Occipital lobe (tissue), 1 donor: ENCODE measurements at regions not wholly inside any gene's neighbourhood (a gene's known extent, or its start where the extent isn't known, plus 50 kb on each side); places are given as distances from the start of the nearest gene placed in this dataset.

Experiments
- DNase-seq: peaks from one replicate; lab custom pipeline; 2025; lab: John Stamatoyannopoulos, UW

DNA sequence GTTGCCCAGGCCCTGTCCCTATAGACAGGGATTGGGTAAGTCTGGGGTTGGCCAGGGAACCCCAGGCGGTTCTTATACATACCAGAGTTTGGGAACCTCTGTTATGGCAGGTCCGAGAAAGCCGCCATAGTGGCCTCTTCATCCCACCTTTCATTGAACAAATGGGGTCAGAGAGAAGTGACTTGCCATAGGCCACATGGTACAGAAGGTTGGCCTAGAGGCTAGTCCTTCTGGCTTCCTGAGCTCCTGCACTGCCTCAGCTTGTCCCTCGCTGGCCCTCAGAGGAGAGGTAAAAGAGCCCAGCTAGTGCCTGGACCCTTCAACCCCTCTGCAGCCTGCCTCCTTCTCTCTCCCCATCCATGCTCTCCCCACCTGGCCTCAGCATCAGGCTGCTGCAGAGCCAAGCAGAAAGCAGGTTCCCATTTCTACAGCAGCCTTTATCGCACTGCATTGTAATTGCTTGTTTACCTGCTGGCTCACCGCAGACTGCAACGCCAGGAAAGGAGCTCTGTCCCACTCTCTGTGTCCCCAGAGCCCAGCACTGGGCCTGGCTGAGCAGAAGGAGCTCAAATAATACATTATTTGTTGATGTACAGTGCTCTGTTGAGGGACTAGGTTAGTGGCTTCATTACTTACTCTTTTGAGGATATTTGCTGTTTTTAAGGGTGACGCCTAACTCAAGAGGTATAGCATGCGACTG, 103.6 kb downstream of the TRIM29 start:
- DNase-seq: no peak

DNA sequence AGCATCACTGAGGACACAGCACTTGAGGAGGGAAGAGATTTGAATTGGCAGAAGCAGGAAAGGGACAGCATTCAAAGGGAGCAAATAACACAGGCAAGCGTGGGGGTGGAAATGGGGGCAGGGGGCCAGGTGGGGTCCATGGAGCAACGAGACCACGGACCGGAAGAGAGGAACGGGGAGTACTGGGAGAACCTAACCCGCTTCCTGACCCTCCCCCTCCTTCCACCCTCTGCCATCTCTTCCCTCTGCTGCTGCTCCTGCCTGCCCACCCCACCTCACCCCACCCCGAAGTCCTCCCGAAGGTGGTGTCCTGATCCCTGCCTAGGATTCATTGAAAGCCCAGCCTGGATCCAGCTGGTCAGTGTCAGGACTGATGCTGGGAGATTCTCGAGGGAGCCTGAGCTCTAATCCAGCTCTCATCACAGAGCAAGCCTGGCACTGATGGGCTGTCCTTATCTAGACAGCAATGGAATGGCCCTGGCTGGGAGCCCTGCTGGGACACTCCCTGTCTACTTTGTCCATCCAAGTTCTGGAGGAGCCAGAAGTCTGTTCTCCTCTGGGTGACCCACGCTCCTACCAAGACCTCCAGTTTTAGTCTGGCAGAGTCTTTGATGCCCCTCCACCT, 105.0 kb downstream of the TRIM29 start:
- no peak for DNase-seq

DNA sequence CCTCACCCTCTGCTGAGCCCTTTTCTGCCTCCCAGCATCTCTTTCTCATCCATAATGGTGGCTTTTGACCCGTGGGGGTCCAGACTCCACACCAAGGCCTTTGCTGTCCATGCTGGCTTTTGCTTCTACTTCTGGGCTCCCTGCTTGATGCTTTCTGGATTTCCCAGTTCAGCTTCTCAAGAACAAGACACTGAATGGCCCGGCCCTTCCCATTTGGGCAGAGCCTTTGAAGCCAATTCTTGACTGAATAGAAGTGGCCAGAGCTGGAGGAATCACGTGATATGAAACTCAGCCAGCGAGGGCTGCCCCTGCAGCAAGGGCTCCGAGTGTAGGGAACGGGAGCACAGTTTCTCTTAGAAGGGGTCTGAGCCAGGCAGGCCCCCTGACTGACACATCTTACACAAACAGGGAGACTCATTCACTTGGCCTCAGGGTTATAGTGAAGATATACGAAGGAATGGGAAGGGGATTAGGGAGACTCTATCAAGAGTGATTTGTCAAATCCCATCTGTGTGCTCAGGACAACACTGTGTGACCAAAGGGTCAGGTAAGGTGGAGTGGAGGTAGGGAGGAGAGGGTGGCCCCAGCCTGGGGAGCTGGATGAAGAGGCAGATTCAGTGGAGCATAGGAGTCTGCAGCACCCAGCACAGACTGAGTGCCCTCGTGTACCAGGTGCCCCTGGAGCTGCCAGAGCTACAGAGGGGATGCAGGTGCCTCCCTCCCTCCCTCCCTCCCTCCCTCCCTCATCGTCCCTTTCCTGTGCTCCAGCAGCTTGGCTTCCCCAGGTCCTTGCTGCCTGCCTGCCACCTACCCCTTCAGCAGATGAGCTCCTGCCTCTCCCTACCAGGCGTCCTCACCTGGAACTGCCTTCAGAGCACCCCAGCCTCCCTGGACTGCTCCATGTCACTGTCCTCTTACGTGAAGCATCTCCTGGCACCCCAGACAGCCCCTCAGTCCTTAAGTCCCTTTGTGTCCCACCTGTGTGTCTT, 106.0 kb downstream of the TRIM29 start:
- no peak for DNase-seq

DNA sequence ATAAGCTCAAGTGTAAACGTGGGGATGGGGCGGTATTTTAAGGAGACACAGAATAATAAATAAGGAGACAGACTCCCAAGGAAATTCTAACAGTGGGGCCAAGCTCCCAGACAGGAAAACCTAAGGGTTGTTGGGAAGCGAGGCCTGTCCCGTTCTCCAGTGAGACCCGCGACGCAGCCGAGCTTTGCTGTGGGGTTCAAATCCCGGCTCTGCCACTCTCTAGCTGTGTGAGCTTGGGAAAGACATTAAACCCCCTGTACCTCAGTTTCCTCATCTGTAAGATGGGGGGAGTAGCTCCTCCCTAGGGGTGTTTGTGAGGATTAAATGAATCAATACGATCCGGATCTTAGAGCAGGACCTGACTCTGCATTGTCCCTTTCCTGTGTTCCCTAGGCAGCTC, 106.8 kb downstream of the TRIM29 start:
- DNase-seq: no peak

DNA sequence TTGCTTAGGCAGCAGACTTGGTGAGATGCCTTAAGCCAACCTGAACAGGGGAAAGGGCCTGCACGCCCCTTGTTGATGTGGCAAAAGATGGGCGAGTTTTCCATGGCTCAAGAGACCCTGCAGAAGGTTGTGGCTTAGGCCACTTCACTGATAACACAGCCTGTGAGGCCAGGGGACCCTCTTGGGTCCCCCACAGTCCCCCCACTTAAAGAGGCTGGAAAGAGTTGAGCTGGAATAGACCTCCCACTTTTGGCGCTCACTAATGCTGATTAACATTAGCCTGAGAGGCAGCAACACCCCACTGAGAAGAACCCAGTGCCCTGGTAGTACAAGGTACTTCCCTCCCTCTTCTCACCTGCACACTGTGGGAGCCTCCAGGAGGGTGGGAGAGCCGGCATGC, 107.5 kb downstream of the TRIM29 start:
- DNase-seq: no peak

DNA sequence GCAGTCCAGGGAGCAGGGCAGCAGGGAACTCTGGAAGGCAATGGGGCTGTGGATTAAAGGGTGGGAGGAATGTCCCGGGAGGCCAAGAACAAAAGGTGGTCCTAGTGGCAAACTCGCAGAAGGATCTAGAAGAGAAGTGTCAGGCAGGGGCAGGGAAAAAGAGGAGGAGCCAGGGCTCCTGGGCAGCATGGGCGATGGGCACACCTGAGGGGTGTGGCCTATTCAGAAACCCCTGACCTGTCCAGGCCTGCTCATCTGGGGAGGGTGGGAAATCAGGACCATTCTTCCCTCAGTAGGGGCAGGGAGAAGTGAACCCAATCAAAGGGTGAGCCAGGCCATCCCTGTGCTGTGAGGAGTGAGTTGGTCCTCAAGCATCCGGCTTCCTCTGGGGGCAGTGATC, 108.6 kb downstream of the TRIM29 start:
- DNase-seq: no peak

DNA sequence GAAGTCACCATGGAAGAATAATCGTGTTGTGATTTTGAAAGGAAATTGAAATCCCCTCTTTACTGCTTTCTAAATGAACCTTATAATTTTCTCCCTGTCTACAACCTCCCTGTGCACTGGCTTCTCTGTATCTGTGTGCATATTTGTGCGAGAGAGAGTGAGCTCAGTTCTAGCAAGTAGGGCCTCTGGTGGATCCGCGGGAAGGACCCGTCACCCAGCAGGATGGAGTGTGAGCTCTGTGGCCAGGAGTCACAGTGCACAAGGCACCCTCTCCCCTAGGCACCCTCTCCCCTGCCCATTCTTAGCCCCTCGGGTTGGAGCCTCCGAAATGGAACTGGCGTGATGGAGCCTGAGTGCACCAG, 109.0 kb downstream of the TRIM29 start:
- no peak for DNase-seq

DNA sequence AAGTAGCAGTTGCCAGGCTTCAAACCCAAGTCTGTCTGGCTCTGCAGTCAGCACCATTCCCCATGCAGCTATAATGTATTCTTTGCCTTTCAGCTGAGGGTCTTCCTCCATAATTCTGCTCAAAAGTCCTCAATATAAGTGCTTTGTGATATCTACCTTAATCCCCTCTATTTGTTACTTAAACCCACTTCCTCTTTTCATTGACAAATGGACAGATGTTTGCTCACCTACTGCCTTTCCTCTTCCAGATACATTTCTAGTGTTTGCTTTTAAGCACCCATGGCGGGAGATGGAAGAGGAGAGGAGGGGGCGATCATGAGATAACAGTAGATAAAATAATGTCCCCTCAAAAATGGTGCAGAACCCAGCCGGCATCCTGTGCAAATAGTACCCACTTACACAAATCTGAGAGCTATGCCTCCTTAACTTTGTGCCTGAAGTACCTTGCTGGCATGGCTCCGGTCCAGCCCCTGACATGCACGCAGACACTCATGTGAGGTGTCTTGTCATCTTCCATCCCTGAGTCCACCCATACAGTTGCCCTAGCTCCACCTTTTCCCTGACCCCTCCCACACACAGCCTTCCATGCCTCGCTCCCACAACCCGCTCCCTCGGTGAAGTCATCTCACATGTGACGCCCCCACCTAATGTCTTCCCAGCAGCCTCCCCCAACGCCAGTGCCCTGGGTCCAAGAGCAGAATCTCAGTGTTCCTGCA, 109.6 kb downstream of the TRIM29 start:
- no peak for DNase-seq

DNA sequence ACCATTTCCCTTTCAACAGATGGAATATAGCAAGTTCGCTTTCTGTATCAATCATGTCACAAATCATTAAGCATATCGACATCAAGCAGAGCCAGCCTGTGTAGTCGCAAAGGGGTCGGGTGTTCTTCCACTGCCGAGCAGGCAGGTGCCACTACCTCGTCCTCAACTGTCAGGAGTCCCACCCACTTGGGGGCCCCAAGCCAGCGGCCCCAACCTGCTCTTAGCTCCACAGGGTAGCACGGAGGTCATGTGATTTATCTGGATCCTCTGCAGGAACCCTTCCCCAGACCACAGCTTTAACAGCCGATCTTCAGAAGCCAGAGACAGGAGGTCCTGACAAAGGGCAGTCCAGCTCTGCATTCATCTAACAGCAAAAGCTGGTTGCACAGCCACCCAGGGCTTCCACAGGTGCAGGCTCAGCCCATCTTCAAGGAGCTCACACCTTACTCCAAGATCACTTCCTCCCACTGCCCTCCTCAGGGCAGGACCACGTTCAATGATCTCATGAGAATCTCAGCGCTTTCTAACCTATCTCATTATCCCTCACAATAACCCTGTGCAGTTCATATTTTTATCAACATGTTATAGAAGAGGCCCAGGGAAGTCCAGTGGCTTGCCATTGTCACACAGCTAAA, 110.2 kb downstream of the TRIM29 start:
- DNase-seq: no peak

DNA sequence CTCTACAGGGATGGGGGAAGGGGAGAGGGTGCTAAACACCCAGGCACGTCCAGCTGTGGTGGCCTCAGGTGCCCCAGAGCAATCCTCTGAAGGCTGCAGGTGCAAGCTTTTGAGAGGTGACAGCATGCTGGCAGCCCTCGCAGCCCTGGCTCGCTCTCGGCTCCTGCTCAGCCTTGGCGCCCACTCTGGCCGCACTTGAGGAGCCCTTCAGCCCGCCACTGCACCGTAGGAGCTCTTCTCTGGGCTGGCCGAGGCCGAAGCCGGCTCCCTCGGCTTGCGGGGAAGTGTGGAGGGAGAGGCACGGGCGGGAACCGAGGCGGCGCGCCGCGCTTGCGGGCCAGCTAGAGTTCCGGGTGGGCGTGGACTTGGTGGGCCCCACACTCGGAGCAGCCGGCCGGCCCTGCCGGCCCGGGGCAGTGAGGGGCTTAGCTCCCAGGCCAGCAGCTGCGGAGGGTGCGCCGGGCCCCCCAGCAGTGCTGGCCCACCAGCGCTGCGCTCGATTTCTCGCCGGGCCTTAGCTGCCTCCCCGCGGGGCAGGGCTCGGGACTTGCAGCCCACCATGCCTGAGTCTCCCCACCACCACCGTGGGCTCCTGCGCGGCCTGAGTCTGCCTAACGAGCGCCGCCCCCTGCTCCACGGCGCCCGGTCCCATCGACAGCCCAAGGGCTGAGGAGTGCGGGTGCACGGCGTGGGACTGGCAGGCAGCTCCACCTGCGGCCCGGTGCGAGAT, 112.1 kb downstream of the TRIM29 start:
- DNase-seq: no peak

DNA sequence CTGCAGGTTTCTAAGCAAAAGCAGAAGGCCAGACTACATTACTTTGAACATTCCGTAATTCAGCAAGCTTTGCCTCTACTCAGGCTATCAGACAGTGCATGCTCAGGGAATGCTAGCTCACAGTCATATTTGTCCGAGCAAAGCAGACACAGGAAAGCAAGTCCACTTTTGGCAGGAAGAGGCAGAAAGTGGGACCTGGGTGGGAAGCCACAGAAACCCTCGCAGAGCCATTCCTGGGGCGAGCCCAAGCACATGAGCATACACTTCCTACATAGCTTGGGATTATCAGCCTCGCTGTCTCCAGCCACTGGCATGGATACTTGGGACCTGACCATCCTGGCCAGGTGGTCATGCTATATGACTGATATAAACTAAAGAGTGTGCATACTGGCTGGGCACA, 113.3 kb downstream of the TRIM29 start:
- no peak for DNase-seq

DNA sequence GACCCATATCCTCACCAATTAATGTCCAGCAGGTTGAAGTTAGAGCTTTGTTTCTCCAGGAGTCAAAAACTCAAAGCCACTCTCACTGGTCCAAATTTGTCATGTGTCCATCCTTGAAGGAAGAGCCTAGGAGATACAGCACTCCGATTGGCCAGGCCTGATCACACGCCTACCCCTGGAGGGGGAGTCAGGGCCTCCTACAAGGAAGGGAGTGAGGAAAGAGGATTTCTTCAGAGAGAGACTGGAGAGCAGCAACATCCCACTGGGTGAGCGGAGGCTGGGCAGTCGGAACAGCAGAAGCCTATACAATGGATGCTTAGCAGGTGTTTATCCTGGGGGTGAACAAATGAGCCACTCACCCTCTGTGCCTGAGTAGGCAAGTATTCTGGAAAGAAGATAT, 113.9 kb downstream of the TRIM29 start:
- no peak for DNase-seq

DNA sequence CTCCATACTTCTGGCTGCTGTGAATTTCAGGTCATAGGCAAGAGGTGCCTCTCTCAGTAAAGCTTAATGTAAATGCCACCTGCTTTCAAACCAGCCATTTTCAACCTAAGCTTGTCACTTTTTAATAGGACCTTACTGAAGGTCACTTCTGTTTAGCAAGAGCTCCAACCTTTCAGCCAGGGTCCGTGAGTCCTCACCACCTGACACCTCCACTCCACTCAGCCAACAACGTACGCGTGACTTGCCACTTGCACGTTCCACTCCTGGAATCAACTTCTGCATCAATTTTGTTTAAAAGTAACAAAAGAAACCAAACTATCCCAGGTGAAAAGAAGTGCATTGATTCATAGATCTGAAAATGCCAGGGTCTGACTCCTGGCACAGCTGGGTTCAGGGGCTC, 114.4 kb downstream of the TRIM29 start:
- no peak for DNase-seq

DNA sequence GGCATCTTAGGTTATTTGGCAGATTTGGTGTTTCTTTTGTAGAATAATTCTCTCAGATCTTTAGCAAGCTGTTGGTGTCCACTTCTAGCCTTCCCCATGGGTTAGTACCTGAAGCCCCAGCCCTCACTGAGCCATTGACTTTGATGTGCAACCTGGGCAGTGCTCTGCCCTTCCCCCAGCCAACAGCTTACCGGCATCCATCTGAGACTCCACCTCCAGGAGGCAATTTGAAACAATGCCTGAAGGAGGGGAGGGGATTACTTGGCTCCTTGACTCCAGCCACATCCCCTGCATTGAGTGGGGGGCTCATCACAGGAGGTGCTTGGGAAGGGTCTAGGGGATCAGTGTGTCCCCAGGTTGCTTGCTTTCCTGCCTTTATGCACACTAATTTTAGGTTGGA, 114.8 kb downstream of the TRIM29 start:
- DNase-seq: no peak

DNA sequence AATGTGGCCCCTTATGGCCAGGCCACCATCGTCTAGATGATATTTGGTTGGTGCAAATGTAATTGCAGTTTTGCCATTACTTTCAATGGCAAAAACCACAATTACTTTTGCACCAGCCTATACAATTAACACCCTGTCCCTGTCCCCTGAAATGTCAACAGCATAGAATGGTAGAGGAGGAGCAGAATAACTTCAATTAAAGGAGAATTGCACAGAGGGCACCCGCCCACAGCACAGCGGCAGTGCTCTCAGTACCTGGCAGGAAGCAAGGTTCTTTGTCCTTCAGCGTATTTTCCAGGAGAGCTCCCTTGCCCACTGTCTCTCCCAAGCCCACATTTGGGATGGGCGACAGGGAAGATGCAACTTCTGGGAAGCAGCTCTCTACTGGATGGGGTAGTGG, 115.3 kb downstream of the TRIM29 start:
- DNase-seq: no peak

DNA sequence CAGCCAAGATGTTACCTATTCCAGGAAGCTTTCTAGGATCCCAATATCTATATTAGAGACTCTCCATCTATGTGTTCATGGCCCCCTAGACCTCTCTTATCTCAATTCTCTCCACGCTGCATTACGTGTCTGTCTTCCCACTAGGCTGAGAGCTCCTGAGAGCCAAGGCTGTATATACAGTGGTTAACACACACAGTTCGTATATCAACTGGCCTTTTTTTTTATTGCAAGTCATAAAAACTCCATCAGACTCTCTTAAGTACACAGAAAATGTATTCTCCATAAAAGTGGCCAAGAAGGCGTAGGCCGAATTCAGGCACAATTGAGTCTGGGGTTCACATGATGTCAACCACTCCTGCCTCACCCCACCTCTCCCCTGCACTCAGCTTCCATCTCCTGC, 115.9 kb downstream of the TRIM29 start:
- DNase-seq: no peak

DNA sequence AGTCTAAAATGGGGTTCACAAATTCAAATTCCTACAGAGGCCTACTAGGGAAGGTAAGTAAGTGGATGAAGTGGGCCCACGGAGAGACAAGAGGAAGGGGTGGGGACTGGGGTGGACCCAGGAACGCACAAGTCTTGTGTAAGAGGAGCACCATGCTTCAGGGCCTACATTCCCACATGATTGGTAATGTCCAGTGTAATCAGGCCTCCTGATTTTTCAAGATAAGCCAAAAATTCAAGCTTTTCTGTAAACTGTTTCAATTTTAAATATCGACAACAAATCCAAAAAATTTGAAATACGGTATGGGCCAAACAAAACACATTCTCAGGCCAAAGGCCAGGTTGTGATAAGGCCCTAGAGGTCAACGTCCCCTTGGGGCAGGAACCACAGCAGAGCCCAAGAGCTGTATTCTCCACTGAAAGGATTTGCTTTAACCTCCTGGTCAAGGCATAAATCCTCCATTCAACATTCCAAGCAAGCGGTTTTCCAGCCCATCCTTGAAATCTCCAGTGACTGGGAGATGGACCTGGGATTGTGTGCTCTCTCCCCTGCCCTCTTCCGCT, 116.4 kb downstream of the TRIM29 start:
- no peak for DNase-seq

DNA sequence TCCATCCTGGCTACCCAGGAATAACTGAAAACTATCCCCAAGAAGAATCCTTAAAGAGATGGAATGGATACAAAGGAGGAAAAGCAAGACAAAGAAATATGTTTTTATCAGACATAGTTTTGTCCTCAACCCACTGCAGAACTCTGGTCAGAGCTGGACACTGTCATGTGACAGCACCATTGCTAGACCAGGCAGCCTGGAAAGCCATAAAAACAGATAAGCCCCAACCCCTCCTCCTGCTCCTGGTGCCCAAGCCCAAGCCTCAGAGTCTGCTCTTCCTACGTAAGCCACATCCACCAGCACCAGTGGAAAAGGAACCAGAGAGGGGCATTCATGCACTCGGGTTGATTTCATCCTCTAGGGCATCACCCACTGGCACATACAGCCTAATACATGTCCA, 116.9 kb downstream of the TRIM29 start:
- DNase-seq: no peak

DNA sequence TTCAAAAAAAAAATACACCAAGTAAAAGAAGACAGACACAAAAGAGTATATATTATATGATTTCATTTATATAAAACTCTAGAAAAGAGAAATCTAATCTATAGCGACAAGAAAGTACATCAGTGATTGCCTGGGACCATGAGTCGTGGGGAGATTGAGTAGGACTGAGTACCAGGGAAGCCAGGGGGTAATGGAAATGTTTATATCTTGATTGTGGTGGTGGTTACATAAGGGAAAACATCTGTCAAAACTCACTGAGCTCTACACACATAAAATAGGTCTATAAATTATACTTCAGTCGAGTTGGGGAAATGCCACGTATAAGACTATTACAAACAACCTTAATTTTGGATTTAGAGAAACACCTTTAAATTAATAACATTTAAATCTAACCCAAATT, 117.4 kb downstream of the TRIM29 start:
- no peak for DNase-seq

DNA sequence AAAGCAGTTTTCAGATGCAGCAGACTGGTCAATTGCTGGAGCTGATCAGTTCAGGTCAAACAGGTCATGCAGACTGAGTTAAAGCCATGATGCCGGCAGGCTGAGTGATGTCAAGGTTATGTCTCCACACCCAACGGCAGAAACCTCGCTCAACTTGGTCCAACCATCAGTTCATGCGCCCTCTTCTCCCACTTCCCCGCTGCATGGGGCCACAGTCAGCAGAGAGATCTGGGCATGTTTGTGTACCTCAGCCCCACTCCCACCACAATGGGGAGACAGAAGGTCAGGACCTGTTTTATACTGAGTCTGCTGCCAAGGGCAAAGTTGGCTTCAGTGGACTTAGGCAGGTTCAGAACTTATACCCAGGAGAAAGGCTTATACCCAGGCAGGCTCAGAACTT, 118.7 kb downstream of the TRIM29 start:
- DNase-seq: no peak
